DND-41 (cell line): ENCODE measurements at regions not wholly inside any gene's neighbourhood (a gene's known extent, or its start where the extent isn't known, plus 50 kb on each side); places are given as distances from the start of the nearest gene placed in this dataset.

Experiments
- ATAC-seq: fragments of 200-7000 bp; cut with Tn5 transposase; 3 replicates; pipeline ENCODE4 v1.9.1; 2021; ENCODE audit warnings: low read depth; ENCODE audit not compliant: insufficient read depth
- DNase-seq: peaks from one replicate; pipeline ENCODE4 v3.0.0-alpha.2; 2020
- H2AFZ ChIP-seq: 2 replicates; pipeline ENCODE4 v1.6.0; 2012; ENCODE audit warnings: low read depth, low read length
- H3K27ac ChIP-seq: 2 replicates; pipeline ENCODE4 v1.5.1; 2012; ENCODE audit warnings: low read length, inconsistent platforms
- H3K27me3 ChIP-seq: fragments of 200-600 bp; sonication (generic); 2 replicates; pipeline ENCODE4 v1.6.0; 2012; ENCODE audit warnings: low read length, mild to moderate bottlenecking, inconsistent platforms; ENCODE audit not compliant: insufficient read depth, poor library complexity
- H3K36me3 ChIP-seq: 2 replicates; pipeline ENCODE4 v1.5.1; 2012; ENCODE audit warnings: low read length, inconsistent platforms; ENCODE audit not compliant: insufficient read depth
- H3K4me1 ChIP-seq: 2 replicates; pipeline ENCODE4 v1.5.1; 2012; ENCODE audit warnings: mild to moderate bottlenecking, low read length; ENCODE audit not compliant: insufficient read depth
- H3K4me2 ChIP-seq: 2 replicates; pipeline ENCODE4 v1.6.0; 2012; ENCODE audit warnings: mild to moderate bottlenecking, moderate library complexity, low read length, inconsistent platforms; ENCODE audit not compliant: insufficient read depth
- H3K4me3 ChIP-seq, 2 experiments: fragments of 200-600 bp in 1 of 2; shearing (Covaris generic) in 1 of 2; 2 replicates each; pipeline ENCODE4 v1.5.1; 2012 to 2016; ENCODE audit warnings: inconsistent platforms in 2 of 2, low read length in 2 of 2, mild to moderate bottlenecking in 2 of 2, low read depth in 1 of 2, moderate library complexity in 1 of 2
- H3K79me2 ChIP-seq: 2 replicates; pipeline ENCODE4 v1.6.0; 2012; ENCODE audit warnings: low read length, inconsistent platforms; ENCODE audit not compliant: insufficient read depth
- H3K9ac ChIP-seq: 2 replicates; pipeline ENCODE4 v1.6.0; 2012; ENCODE audit warnings: low read depth, mild to moderate bottlenecking, inconsistent platforms, low read length, moderate library complexity
- H3K9me3 ChIP-seq: 2 replicates; pipeline ENCODE4 v1.5.1; 2012; ENCODE audit warnings: low read length, moderate library complexity, mild to moderate bottlenecking, inconsistent platforms; ENCODE audit not compliant: insufficient read depth, severe bottlenecking
- H4K20me1 ChIP-seq: 2 replicates; pipeline ENCODE4 v1.6.0; 2012; ENCODE audit warnings: low read length; ENCODE audit not compliant: insufficient read depth
- CTCF ChIP-seq: IDR thresholded peaks from 2 replicates; pipeline ENCODE4 v1.5.1; 2012; ENCODE audit warnings: borderline replicate concordance, low read length, moderate library complexity, mild to moderate bottlenecking; ENCODE audit not compliant: poor library complexity, severe bottlenecking; ENCODE audit errors: extremely low read depth
- EZH2 ChIP-seq: IDR thresholded peaks from 3 replicates; pipeline ENCODE4 v1.6.1; 2012; ENCODE audit warnings: borderline replicate concordance, low read depth, mild to moderate bottlenecking, moderate library complexity, low read length, inconsistent platforms; ENCODE audit not compliant: severe bottlenecking

- Histone ChIP-seq H3K9me3 (no peaks in the 10 kb centered on the region), H3K4me2 (no peak overlapping the region), H3K4me1 (no peaks in the 10 kb centered on the region), H3K9ac (no peak overlapping the region), H2AFZ (no peak overlapping the region), H3K36me3 (no peaks in the 10 kb centered on the region), H4K20me1 (no peaks in the 10 kb centered on the region), H3K79me2 (no peaks in the 10 kb centered on the region), H3K27ac (no peak overlapping the region), H3K4me3 (no peak overlapping the region), H3K27me3 (no peaks in the 10 kb centered on the region)
- ATAC-seq (no peak), DNase-seq (no peak)
- TF ChIP-seq EZH2 (no peak), CTCF (no peak)
Observed at GRCh38 chr6:12369355-12369754, 79.2 kb downstream of the EDN1 start.

GRCh38 chr6:12369781-12370262 is 79.7 kb downstream of the EDN1 start:
- Histone ChIP-seq H4K20me1 (no peaks in the 10 kb centered on the region), H3K9ac (no peak overlapping the region), H3K27ac (no peak overlapping the region), H3K36me3 (no peaks in the 10 kb centered on the region), H3K4me1 (no peaks in the 10 kb centered on the region), H3K4me2 (no peak overlapping the region), H3K79me2 (no peaks in the 10 kb centered on the region), H2AFZ (no peak overlapping the region), H3K27me3 (no peaks in the 10 kb centered on the region), H3K4me3 (no peak overlapping the region), H3K9me3 (no peaks in the 10 kb centered on the region)
- no peak for ATAC-seq
- no peak for DNase-seq
- TF ChIP-seq EZH2 (no peak), CTCF (no peak)

- Histone ChIP-seq H3K4me1 (no peaks in the 10 kb centered on the region), H3K27me3 (no peaks in the 10 kb centered on the region), H3K36me3 (no peaks in the 10 kb centered on the region), H3K9me3 (no peaks in the 10 kb centered on the region), H3K4me2 (no peak overlapping the region), H2AFZ (no peak overlapping the region), H3K4me3 (no peak overlapping the region), H3K79me2 (no peaks in the 10 kb centered on the region), H4K20me1 (no peaks in the 10 kb centered on the region), H3K27ac (no peak overlapping the region), H3K9ac (no peak overlapping the region)
- no peak for ATAC-seq
- no peak for TF ChIP-seq EZH2
- no peak for DNase-seq
Observed at GRCh38 chr6:12371151-12371550, 81.0 kb downstream of the EDN1 start.

GRCh38 chr6:12371641-12372146 is 81.5 kb downstream of the EDN1 start:
- Histone ChIP-seq H3K27ac (no peak overlapping the region), H3K4me2 (no peak overlapping the region), H3K79me2 (no peaks in the 10 kb centered on the region), H3K27me3 (no peaks in the 10 kb centered on the region), H3K9me3 (no peaks in the 10 kb centered on the region), H3K36me3 (no peaks in the 10 kb centered on the region), H4K20me1 (no peaks in the 10 kb centered on the region), H3K4me3 (no peak overlapping the region), H2AFZ (no peak overlapping the region), H3K4me1 (no peaks in the 10 kb centered on the region), H3K9ac (no peak overlapping the region)
- ATAC-seq (no peak), DNase-seq (no peak)
- no peak for TF ChIP-seq CTCF
- no peak for TF ChIP-seq EZH2
